ENCODE measurements at regions not wholly inside any gene's neighbourhood (a gene's known extent, or its start where the extent isn't known, plus 50 kb on each side); places are given as distances from the start of the nearest gene placed in this dataset.

DNA sequence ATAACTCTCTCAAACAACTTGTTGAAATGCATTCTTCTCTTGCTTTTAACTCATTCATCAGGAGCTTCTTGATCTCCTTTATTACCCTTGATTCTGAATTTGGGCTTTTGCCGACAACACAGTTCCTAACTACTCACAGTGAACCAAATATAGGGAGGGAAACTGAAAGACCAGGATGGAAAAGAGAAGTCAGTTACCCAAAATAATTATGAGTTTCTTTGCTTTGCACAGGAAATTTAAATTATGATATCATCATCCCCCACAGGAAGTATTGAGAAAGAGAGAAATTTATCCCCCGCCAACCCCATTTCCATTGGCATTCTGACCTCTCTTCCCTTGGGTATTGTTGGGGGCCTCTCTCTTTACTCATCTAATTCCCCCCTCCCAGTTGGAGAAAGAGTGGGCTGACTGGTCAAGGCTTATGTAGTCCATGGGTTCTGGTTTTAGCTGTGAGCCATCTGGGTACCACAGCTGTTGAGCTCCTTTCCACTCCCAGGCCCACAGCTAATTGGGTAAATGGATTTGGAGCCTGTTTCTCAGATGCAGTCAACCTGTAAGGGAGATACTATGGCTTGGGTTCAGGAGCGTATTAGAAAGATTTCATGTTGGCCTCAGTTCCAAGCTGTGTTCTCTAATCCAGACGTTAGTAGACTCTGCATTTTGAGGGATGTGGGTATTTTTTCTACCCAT lies 109.0 kb downstream of the FZD1 start (continued):
- TF ChIP-seq IKZF1 (conservative IDR thresholded peaks at IDR 0.05) (no peak), ATF7 (IDR thresholded peaks at IDR 0.05; ENCODE audit: low read depth) (no peak)

DNA sequence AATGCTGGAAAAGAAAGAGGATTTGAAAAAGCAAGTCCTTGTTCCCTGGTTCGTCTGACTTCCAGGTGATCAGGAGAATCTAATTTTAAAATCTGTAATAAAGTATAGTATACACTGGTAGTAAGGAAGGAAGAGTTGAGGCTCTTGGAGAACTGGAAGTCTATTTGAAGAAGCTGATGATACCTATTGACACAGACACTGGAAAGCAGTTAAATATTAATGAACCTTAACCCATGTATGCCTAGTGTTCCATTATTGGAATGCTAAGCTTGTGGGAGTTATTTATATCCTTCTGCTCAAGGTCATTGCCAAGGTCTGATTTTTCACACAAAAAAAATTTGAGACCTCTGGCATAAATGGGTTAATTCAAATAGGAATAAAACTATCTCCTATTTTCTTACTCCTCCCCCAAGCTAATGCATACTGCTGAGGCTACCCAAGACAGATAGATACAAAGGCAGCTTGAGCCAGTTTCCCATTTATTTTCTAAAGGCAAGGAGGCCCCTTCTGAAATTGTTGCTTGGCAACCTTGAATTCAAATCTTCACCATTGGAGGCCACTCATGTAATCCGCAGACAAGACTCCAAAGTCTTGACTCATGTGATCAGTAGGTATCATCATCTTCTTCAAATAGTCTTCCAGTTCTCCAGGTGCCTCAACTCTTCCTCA lies 110.2 kb downstream of the FZD1 start:
- no peaks in the 10 kb centered on the region for H3K9me3 ChIP-seq (replicated peaks; ENCODE audit: control insufficient read depth, insufficient read depth, low read length)
- H3K36me3 ChIP-seq (ENCODE audit: control insufficient read depth in 2 of 2, insufficient read depth in 2 of 2, low read length in 1 of 2) = no peaks in the 10 kb centered on the region
- H4K20me1 ChIP-seq (ENCODE audit: control insufficient read depth, insufficient read depth) = no peaks in the 10 kb centered on the region
- ChIA-PET RAD21 (ENCODE audit: unreplicated experiment) (no interaction called here), CTCF (no interaction called here), SMC1A (ENCODE audit: uncharacterized antibody, unreplicated experiment) (interaction anchor here (0.7 to 1.3 kb wide), 2 partner anchors 10 to 13 kb away, joined by 3 read pairs; no protein-coding TSS in a partner anchor), POLR2A (no interaction called here)
- 3% methylated on average over 2 of the region's 2 CpGs for WGBS (ENCODE audit: insufficient coverage, insufficient replicate concordance, low lambda C conversion rate, missing lambda C conversion rate)
- intact Hi-C loops (cut with micrococcal nuclease; ENCODE audit: unreplicated experiment) = no loop called here
- H3K9ac ChIP-seq (ENCODE audit: control insufficient read depth, insufficient read depth, low read length) = no peak overlapping the region
- no peak overlapping the region for H3K27ac ChIP-seq (ENCODE audit: control insufficient read depth, insufficient read depth)
- no peak for ATAC-seq
- H2AFZ ChIP-seq (ENCODE audit: control insufficient read depth, low read depth, low read length) = no peak overlapping the region
- no peaks in the 10 kb centered on the region for H3K79me2 ChIP-seq (ENCODE audit: control insufficient read depth, insufficient read depth, low read length)
- H3K27me3 ChIP-seq (replicated peaks in 1 of 2; ENCODE audit: control insufficient read depth in 2 of 2, insufficient read depth in 2 of 2, low read length in 1 of 2) = no peaks in the 10 kb centered on the region
- in situ Hi-C loops (cut with MboI) = no loop called here
- H3K4me1 ChIP-seq (ENCODE audit: control insufficient read depth, insufficient read depth, low read length) = no peaks in the 10 kb centered on the region
- no TSS peak for BruUV-seq (replicated peaks)
- DNase-seq (ENCODE audit: low read depth, low spot score) = no peak
- FAIRE-seq = no peak
- H3K4me2 ChIP-seq (ENCODE audit: control insufficient read depth, insufficient read depth) = no peak overlapping the region
- no peak overlapping the region for H3K4me3 ChIP-seq
- TF ChIP-seq STAT1 (conservative IDR thresholded peaks at IDR 0.05) (no peak), SMAD1 (IDR thresholded peaks at IDR 0.05; ENCODE audit: low read depth, partially characterized antibody) (no peak), SP1 (IDR thresholded peaks at IDR 0.05; ENCODE audit: low read depth, low read length) (no peak), FOS (IDR thresholded peaks at IDR 0.05; ENCODE audit: borderline replicate concordance, extremely low read depth, insufficient read length) (no peak), MYB (IDR thresholded peaks at IDR 0.05; ENCODE audit: borderline replicate concordance, low read depth, low read length) (no peak), NRF1 (conservative IDR thresholded peaks at IDR 0.05; ENCODE audit: low read depth, low read length) (no peak), SUPT20H (IDR thresholded peaks at IDR 0.05; ENCODE audit: borderline replicate concordance, control insufficient read depth, low read depth, low read length) (no peak), SRF (IDR thresholded peaks at IDR 0.05; ENCODE audit: low read depth in 2 of 2, low read length in 2 of 2) (no peak), TCF7 (IDR thresholded peaks at IDR 0.05; ENCODE audit: borderline replicate concordance) (no peak), BRCA1 (IDR thresholded peaks at IDR 0.05; ENCODE audit: low read depth, low read length) (no peak), RAD21 (IDR thresholded peaks at IDR 0.05; ENCODE audit: insufficient read depth, low read depth, low read length) (no peak)
- TF ChIP-seq, protein P1, sequence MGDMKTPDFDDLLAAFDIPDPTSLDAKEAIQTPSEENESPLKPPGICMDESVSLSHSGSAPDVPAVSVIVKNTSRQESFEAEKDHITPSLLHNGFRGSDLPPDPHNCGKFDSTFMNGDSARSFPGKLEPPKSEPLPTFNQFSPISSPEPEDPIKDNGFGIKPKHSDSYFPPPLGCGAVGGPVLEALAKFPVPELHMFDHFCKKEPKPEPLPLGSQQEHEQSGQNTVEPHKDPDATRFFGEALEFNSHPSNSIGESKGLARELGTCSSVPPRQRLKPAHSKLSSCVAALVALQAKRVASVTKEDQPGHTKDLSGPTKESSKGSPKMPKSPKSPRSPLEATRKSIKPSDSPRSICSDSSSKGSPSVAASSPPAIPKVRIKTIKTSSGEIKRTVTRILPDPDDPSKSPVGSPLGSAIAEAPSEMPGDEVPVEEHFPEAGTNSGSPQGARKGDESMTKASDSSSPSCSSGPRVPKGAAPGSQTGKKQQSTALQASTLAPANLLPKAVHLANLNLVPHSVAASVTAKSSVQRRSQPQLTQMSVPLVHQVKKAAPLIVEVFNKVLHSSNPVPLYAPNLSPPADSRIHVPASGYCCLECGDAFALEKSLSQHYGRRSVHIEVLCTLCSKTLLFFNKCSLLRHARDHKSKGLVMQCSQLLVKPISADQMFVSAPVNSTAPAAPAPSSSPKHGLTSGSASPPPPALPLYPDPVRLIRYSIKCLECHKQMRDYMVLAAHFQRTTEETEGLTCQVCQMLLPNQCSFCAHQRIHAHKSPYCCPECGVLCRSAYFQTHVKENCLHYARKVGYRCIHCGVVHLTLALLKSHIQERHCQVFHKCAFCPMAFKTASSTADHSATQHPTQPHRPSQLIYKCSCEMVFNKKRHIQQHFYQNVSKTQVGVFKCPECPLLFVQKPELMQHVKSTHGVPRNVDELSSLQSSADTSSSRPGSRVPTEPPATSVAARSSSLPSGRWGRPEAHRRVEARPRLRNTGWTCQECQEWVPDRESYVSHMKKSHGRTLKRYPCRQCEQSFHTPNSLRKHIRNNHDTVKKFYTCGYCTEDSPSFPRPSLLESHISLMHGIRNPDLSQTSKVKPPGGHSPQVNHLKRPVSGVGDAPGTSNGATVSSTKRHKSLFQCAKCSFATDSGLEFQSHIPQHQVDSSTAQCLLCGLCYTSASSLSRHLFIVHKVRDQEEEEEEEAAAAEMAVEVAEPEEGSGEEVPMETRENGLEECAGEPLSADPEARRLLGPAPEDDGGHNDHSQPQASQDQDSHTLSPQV (IDR thresholded peaks at IDR 0.05) = no peak
- TF ChIP-seq, protein P2, sequence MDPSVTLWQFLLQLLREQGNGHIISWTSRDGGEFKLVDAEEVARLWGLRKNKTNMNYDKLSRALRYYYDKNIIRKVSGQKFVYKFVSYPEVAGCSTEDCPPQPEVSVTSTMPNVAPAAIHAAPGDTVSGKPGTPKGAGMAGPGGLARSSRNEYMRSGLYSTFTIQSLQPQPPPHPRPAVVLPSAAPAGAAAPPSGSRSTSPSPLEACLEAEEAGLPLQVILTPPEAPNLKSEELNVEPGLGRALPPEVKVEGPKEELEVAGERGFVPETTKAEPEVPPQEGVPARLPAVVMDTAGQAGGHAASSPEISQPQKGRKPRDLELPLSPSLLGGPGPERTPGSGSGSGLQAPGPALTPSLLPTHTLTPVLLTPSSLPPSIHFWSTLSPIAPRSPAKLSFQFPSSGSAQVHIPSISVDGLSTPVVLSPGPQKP (IDR thresholded peaks at IDR 0.05; ENCODE audit: low read depth, low read length) = no peak
